ENCODE measurements at regions not wholly inside any gene's neighbourhood (a gene's known extent, or its start where the extent isn't known, plus 50 kb on each side); places are given as distances from the start of the nearest gene placed in this dataset.
A peak's percentile ranks its signal among the peaks of the same experiment; 100 is the strongest.

DNA sequence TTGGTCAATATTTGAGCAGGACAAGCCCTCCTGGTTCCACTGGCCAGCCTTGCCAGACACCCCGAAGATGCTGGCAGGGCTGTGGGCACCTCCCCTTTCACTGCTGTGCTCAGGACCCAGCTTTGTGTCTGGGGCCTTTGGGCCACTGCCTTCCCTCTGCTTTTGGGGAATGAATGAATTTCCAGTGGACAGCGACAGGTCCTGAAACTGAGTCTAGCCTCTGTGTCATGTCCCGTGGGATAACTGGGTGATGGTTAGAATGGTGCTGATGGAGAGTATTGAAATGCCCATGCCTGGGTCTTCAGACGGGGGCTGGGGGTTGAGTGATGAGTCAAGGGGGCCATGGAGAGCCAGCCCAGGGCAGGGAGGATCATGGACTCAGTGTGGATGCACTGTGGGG is 135.8 kb downstream of the FOXL1 start:
- Histone ChIP-seq H3K4me3 (replicated peaks in 1 of 4; ENCODE audit: control extremely low read depth in 1 of 4, insufficient read depth in 1 of 4, low read depth in 3 of 4, low read length in 4 of 4) (no peak overlapping the region), H3K9me3 (ENCODE audit: control insufficient read depth, insufficient read depth, low read depth, low read length) (no peaks in the 10 kb centered on the region), H4K20me1 (ENCODE audit: control insufficient read depth, extremely low read depth, insufficient read depth, low read length) (no peaks in the 10 kb centered on the region), H3K4me1 (ENCODE audit: control insufficient read depth, extremely low read depth, insufficient read depth, low read length) (no peaks in the 10 kb centered on the region), H3K27me3 (ENCODE audit: control insufficient read depth, insufficient read depth, low read length) (peaks cover 11% of the 10 kb centered on the region), H3K36me3 (ENCODE audit: control insufficient read depth, insufficient read depth, low read length) (no peaks in the 10 kb centered on the region), H3K27ac (ENCODE audit: insufficient read depth, low read length) (no peak overlapping the region), H3K79me2 (ENCODE audit: control insufficient read depth, insufficient read depth, low read length) (no peaks in the 10 kb centered on the region), H3K4me2 (ENCODE audit: extremely low read depth, insufficient read depth, low read length) (no peak overlapping the region), H3K9ac (ENCODE audit: insufficient read depth, low read length) (no peak overlapping the region), H2AFZ (ENCODE audit: low read length) (no peak overlapping the region)
- TF ChIP-seq, protein P1, sequence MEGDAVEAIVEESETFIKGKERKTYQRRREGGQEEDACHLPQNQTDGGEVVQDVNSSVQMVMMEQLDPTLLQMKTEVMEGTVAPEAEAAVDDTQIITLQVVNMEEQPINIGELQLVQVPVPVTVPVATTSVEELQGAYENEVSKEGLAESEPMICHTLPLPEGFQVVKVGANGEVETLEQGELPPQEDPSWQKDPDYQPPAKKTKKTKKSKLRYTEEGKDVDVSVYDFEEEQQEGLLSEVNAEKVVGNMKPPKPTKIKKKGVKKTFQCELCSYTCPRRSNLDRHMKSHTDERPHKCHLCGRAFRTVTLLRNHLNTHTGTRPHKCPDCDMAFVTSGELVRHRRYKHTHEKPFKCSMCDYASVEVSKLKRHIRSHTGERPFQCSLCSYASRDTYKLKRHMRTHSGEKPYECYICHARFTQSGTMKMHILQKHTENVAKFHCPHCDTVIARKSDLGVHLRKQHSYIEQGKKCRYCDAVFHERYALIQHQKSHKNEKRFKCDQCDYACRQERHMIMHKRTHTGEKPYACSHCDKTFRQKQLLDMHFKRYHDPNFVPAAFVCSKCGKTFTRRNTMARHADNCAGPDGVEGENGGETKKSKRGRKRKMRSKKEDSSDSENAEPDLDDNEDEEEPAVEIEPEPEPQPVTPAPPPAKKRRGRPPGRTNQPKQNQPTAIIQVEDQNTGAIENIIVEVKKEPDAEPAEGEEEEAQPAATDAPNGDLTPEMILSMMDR (conservative IDR thresholded peaks at IDR 0.05 in 1 of 2, IDR thresholded peaks at IDR 0.05 in 1 of 2; ENCODE audit: low read depth in 1 of 2, low read length in 2 of 2), result no peak
- no peak for TF ChIP-seq EZH2 (IDR thresholded peaks at IDR 0.05; ENCODE audit: low read length, missing control alignments)
- DNase-seq (ENCODE audit: low read depth in 2 of 2), result peak in 1 of 2 donors; percentile 11

DNA sequence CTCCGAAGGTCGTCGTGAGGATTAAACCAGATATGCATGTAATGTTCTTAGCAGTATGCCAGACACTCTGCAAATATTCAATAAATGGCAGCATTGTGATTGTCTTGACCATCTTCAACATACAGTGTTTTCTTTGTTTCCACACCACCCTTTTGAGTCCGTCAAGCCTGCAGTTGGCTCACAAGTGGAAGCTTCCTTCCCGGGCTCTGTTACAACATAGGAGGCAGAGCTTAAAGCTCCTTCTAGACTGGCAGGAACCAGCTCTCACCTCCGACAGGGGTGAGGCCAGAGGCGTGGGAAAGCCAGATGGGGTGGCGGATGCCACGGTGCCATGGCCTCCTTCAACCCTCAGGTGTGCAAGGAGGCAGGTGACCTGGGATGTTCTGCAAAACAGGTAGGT is 138.3 kb downstream of the FOXL1 start:
- H4K20me1 ChIP-seq (ENCODE audit: control insufficient read depth, extremely low read depth, insufficient read depth, low read length), result no peaks in the 10 kb centered on the region
- peaks cover 9% of the 10 kb centered on the region for H3K27me3 ChIP-seq (ENCODE audit: control insufficient read depth, insufficient read depth, low read length)
- H3K4me3 ChIP-seq (replicated peaks in 1 of 4; ENCODE audit: control extremely low read depth in 1 of 4, insufficient read depth in 1 of 4, low read depth in 3 of 4, low read length in 4 of 4), result no peak overlapping the region
- H3K9me3 ChIP-seq (ENCODE audit: control insufficient read depth, insufficient read depth, low read depth, low read length), result no peaks in the 10 kb centered on the region
- no peak overlapping the region for H3K9ac ChIP-seq (ENCODE audit: insufficient read depth, low read length)
- H3K79me2 ChIP-seq (ENCODE audit: control insufficient read depth, insufficient read depth, low read length), result no peaks in the 10 kb centered on the region
- no peak overlapping the region for H2AFZ ChIP-seq (ENCODE audit: low read length)
- DNase-seq (ENCODE audit: low read depth in 2 of 2), result no peak
- TF ChIP-seq, protein P1 (conservative IDR thresholded peaks at IDR 0.05 in 1 of 2, IDR thresholded peaks at IDR 0.05 in 1 of 2; ENCODE audit: low read depth in 1 of 2, low read length in 2 of 2), result no peak
- TF ChIP-seq EZH2 (IDR thresholded peaks at IDR 0.05; ENCODE audit: low read length, missing control alignments), result no peak
- H3K4me2 ChIP-seq (ENCODE audit: extremely low read depth, insufficient read depth, low read length), result no peak overlapping the region
- H3K36me3 ChIP-seq (ENCODE audit: control insufficient read depth, insufficient read depth, low read length), result no peaks in the 10 kb centered on the region
- no peak overlapping the region for H3K27ac ChIP-seq (ENCODE audit: insufficient read depth, low read length)
- no peaks in the 10 kb centered on the region for H3K4me1 ChIP-seq (ENCODE audit: control insufficient read depth, extremely low read depth, insufficient read depth, low read length)

DNA sequence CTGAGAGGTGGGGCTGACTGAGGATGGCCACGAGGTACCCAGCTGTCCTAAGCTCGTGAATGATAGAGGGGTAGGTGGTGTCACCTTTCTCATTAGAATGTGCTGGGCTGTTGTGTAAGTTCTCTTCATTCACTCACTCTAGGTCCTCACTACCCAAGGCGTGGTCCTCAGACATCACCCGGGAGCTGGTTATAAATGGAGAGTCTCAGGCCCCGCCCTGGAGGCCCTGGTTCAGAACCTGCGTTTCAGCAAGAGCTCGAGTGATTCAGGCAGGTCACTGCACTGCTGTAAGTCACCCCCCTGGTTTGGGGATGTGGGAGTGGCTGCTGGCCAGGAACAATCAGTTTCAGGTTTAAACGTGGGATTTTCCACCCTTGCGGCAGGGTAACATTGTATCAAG is 139.8 kb downstream of the FOXL1 start:
- TF ChIP-seq, protein P1 (conservative IDR thresholded peaks at IDR 0.05 in 1 of 2, IDR thresholded peaks at IDR 0.05 in 1 of 2; ENCODE audit: low read depth in 1 of 2, low read length in 2 of 2), result no peak
- no peak for TF ChIP-seq EZH2 (IDR thresholded peaks at IDR 0.05; ENCODE audit: low read length, missing control alignments)
- H3K27me3 ChIP-seq (ENCODE audit: control insufficient read depth, insufficient read depth, low read length), result peaks cover 9% of the 10 kb centered on the region
- DNase-seq (ENCODE audit: low read depth in 2 of 2), result peak in 1 of 2 donors; percentile 13
- no peaks in the 10 kb centered on the region for H3K79me2 ChIP-seq (ENCODE audit: control insufficient read depth, insufficient read depth, low read length)
- no peaks in the 10 kb centered on the region for H3K9me3 ChIP-seq (ENCODE audit: control insufficient read depth, insufficient read depth, low read depth, low read length)
- H3K4me1 ChIP-seq (ENCODE audit: control insufficient read depth, extremely low read depth, insufficient read depth, low read length), result no peaks in the 10 kb centered on the region
- no peak overlapping the region for H3K4me2 ChIP-seq (ENCODE audit: extremely low read depth, insufficient read depth, low read length)
- H3K9ac ChIP-seq (ENCODE audit: insufficient read depth, low read length), result no peak overlapping the region
- no peak overlapping the region for H3K4me3 ChIP-seq (replicated peaks in 1 of 4; ENCODE audit: control extremely low read depth in 1 of 4, insufficient read depth in 1 of 4, low read depth in 3 of 4, low read length in 4 of 4)
- no peaks in the 10 kb centered on the region for H4K20me1 ChIP-seq (ENCODE audit: control insufficient read depth, extremely low read depth, insufficient read depth, low read length)
- no peaks in the 10 kb centered on the region for H3K36me3 ChIP-seq (ENCODE audit: control insufficient read depth, insufficient read depth, low read length)
- no peak overlapping the region for H2AFZ ChIP-seq (ENCODE audit: low read length)
- H3K27ac ChIP-seq (ENCODE audit: insufficient read depth, low read length), result no peak overlapping the region
